ENCODE measurements at regions not wholly inside any gene's neighbourhood (a gene's known extent, or its start where the extent isn't known, plus 50 kb on each side); places are given as distances from the start of the nearest gene placed in this dataset.
A peak's percentile ranks its signal among the peaks of the same experiment; 100 is the strongest.

GRCh38 chr16:54538276-54538675, 251.7 kb upstream of the IRX3 start:
- TF ChIP-seq, protein P1, sequence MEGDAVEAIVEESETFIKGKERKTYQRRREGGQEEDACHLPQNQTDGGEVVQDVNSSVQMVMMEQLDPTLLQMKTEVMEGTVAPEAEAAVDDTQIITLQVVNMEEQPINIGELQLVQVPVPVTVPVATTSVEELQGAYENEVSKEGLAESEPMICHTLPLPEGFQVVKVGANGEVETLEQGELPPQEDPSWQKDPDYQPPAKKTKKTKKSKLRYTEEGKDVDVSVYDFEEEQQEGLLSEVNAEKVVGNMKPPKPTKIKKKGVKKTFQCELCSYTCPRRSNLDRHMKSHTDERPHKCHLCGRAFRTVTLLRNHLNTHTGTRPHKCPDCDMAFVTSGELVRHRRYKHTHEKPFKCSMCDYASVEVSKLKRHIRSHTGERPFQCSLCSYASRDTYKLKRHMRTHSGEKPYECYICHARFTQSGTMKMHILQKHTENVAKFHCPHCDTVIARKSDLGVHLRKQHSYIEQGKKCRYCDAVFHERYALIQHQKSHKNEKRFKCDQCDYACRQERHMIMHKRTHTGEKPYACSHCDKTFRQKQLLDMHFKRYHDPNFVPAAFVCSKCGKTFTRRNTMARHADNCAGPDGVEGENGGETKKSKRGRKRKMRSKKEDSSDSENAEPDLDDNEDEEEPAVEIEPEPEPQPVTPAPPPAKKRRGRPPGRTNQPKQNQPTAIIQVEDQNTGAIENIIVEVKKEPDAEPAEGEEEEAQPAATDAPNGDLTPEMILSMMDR (conservative IDR thresholded peaks at IDR 0.05) = peak; percentile 62
- peak overlapping the region; percentile 3; the same call in 1 of the 2 replicates for H3K27ac ChIP-seq

GRCh38 chr16:54533856-54534490, 247.4 kb upstream of the IRX3 start:
- TF ChIP-seq, protein P1 (conservative IDR thresholded peaks at IDR 0.05) = no peak
- H3K27ac ChIP-seq = no peak overlapping the region

- TF ChIP-seq, protein P1 (conservative IDR thresholded peaks at IDR 0.05) = no peak
- no peak overlapping the region for H3K27ac ChIP-seq
Measured at GRCh38 chr16:54526916-54527315, 240.3 kb upstream of the IRX3 start.

DNA sequence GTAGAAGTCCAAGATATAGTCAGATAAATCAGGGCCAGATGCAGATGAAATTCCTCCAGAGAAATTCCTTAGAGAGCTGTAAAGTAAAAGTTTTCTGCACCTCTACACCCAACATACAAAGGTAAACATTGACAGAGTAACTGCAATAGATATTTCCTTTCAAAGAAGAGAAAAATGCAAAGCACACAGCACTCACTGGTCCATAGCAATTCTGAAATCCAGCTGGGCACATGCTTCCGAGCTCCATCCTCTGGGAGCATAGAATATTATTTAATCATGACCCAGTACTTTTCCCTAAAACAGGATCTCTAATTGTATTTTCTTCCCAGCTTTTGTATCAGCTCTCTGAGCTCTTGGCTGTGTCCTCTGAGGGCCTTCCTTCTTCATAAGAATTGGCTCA, 239.5 kb upstream of the IRX3 start:
- TF ChIP-seq, protein P1 (conservative IDR thresholded peaks at IDR 0.05) = no peak
- no peak overlapping the region for H3K27ac ChIP-seq

DNA sequence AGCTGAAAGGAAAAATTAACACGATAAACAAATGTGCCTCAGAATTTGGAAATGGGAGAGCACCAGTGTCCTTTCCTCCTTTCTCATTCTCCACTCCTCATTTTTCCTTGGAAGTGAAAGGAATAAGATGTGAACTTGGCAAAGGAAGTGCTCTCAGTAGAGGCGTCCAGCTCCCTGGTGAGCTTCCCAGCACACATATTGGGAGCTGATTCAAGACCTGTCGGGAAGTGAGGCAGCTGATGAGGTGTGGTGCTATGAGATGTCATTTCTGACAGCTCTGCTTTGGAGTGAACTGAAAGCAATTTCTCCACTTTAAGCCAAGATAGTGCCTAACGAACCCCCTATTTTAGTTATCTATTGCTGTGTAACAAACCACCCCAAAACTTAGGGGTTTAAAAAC, 238.5 kb upstream of the IRX3 start:
- TF ChIP-seq, protein P1 (conservative IDR thresholded peaks at IDR 0.05) = no peak
- no peak overlapping the region for H3K27ac ChIP-seq

- no peak overlapping the region for H3K27ac ChIP-seq
- TF ChIP-seq, protein P1 (conservative IDR thresholded peaks at IDR 0.05) = no peak
Measured at GRCh38 chr16:54522584-54522983, 236.0 kb upstream of the IRX3 start.

GRCh38 chr16:54521327-54521726, 234.7 kb upstream of the IRX3 start:
- no peak overlapping the region for H3K27ac ChIP-seq
- TF ChIP-seq, protein P1 (conservative IDR thresholded peaks at IDR 0.05) = no peak

Measured in VCaP (cell line).